ENCODE measurements at regions not wholly inside any gene's neighbourhood (a gene's known extent, or its start where the extent isn't known, plus 50 kb on each side); places are given as distances from the start of the nearest gene placed in this dataset.
"Not testable (repeated sequence)": the region's sequence is repeated elsewhere in the genome, so short reads cannot be mapped to it uniquely, and the experiment has no call there.

GRCh38 chr4:81601358-81601694 is 129.6 kb upstream of the RASGEF1B start:
- DNase-seq (ENCODE audit: low read depth in 2 of 2) = no peak

GRCh38 chr4:81600520-81601357 is 129.0 kb upstream of the RASGEF1B start:
- no peak for DNase-seq (ENCODE audit: low read depth in 2 of 2)

- DNase-seq (ENCODE audit: low read depth in 2 of 2) = no peak
These were observed 128.2 kb upstream of the RASGEF1B start for GRCh38 chr4:81599742-81600380.

- DNase-seq (ENCODE audit: low read depth in 2 of 2) = no peak
These were observed 124.3 kb upstream of the RASGEF1B start for GRCh38 chr4:81595798-81596610.

GRCh38 chr4:81595287-81595686 is 123.6 kb upstream of the RASGEF1B start:
- DNase-seq (ENCODE audit: low read depth in 2 of 2) = no peak

- DNase-seq (ENCODE audit: low read depth in 2 of 2) = no peak
These were observed 122.9 kb upstream of the RASGEF1B start for GRCh38 chr4:81594490-81595159.

GRCh38 chr4:81592701-81593100 is 121.0 kb upstream of the RASGEF1B start:
- no peak for DNase-seq (ENCODE audit: low read depth in 2 of 2)

GRCh38 chr4:81590596-81590995 is 118.9 kb upstream of the RASGEF1B start:
- DNase-seq (ENCODE audit: low read depth in 2 of 2) = no peak

- DNase-seq (ENCODE audit: low read depth in 2 of 2) = no peak
These were observed 117.6 kb upstream of the RASGEF1B start for GRCh38 chr4:81589262-81589661.

- no peak for DNase-seq (ENCODE audit: low read depth in 2 of 2)
These were observed 115.0 kb upstream of the RASGEF1B start for GRCh38 chr4:81586706-81587105.

- not testable (repeated sequence) for DNase-seq (ENCODE audit: low read depth in 2 of 2)
These were observed 109.3 kb upstream of the RASGEF1B start for GRCh38 chr4:81580994-81581374.

GRCh38 chr4:81580346-81580993 is 108.8 kb upstream of the RASGEF1B start:
- DNase-seq (ENCODE audit: low read depth in 2 of 2) = no peak

GRCh38 chr4:81577392-81577791 is 105.7 kb upstream of the RASGEF1B start:
- no peak for DNase-seq (ENCODE audit: low read depth in 2 of 2)

GRCh38 chr4:81574991-81575390 is 103.3 kb upstream of the RASGEF1B start:
- no peak for DNase-seq (ENCODE audit: low read depth in 2 of 2)

GRCh38 chr4:81573840-81574239 is 102.1 kb upstream of the RASGEF1B start:
- no peak for DNase-seq (ENCODE audit: low read depth in 2 of 2)

GRCh38 chr4:81572402-81572801 is 100.7 kb upstream of the RASGEF1B start:
- DNase-seq (ENCODE audit: low read depth in 2 of 2) = no peak

- no peak for DNase-seq (ENCODE audit: low read depth in 2 of 2)
These were observed 99.4 kb upstream of the RASGEF1B start for GRCh38 chr4:81571105-81571504.

- no peak for DNase-seq (ENCODE audit: low read depth in 2 of 2)
These were observed 94.5 kb upstream of the RASGEF1B start for GRCh38 chr4:81566161-81566591.

- no peak for DNase-seq (ENCODE audit: low read depth in 2 of 2)
These were observed 93.6 kb upstream of the RASGEF1B start for GRCh38 chr4:81565142-81565870.

- DNase-seq (ENCODE audit: low read depth in 2 of 2) = no peak
These were observed 92.3 kb upstream of the RASGEF1B start for GRCh38 chr4:81564025-81564424.

- DNase-seq (ENCODE audit: low read depth in 2 of 2) = no peak
These were observed 90.4 kb upstream of the RASGEF1B start for GRCh38 chr4:81562093-81562492.
